ENCODE measurements at regions not wholly inside any gene's neighbourhood (a gene's known extent, or its start where the extent isn't known, plus 50 kb on each side); places are given as distances from the start of the nearest gene placed in this dataset.

- TF ChIP-seq CTCF (IDR thresholded peaks at IDR 0.05; ENCODE audit: low read depth, low read length), result no peak
- no peak for TF ChIP-seq POLR2A (IDR thresholded peaks at IDR 0.05; ENCODE audit: extremely low read depth, insufficient read length)
- no peak for TF ChIP-seq MAX (IDR thresholded peaks at IDR 0.05; ENCODE audit: low read depth, low read length)
Measured at GRCh38 chr12:88381466-88381865, 198.8 kb downstream of the KITLG start.
